ENCODE measurements at regions not wholly inside any gene's neighbourhood (a gene's known extent, or its start where the extent isn't known, plus 50 kb on each side); places are given as distances from the start of the nearest gene placed in this dataset.

GRCh38 chr6:144681334-144681733 is 396.2 kb downstream of the UTRN start:
- TF ChIP-seq CTCF (IDR thresholded peaks at IDR 0.05; ENCODE audit: low read length): no peak
- TF ChIP-seq EZH2 (IDR thresholded peaks at IDR 0.05; ENCODE audit: borderline replicate concordance, low read length): no peak

Measured in OCI-LY1 (cell line).